ENCODE measurements at regions not wholly inside any gene's neighbourhood (a gene's known extent, or its start where the extent isn't known, plus 50 kb on each side); places are given as distances from the start of the nearest gene placed in this dataset.

- no peaks in the 10 kb centered on the region for H3K4me1 ChIP-seq
- FAIRE-seq (no peak), DNase-seq (no peak), ATAC-seq (no peak)
- no peaks in the 10 kb centered on the region for H3K9me3 ChIP-seq
- intact Hi-C loops (cut with DNase I) = no loop called here
- H3K27ac ChIP-seq = no peak overlapping the region
- no peaks in the 10 kb centered on the region for H3K36me3 ChIP-seq
- H3K27me3 ChIP-seq = no peaks in the 10 kb centered on the region
- TF ChIP-seq CTCF (IDR thresholded peaks at IDR 0.05) = no peak
- 53 to 57% methylated on average over 5 of the region's 5 CpGs for WGBS, 2 donors
- H3K4me3 ChIP-seq = no peak overlapping the region
Measured at GRCh38 chr1:208551633-208552320, 307.6 kb upstream of the PLXNA2 start.

- no peaks in the 10 kb centered on the region for H3K4me1 ChIP-seq
- no peak for ATAC-seq
- H3K4me3 ChIP-seq = no peak overlapping the region
- H3K27ac ChIP-seq = no peak overlapping the region
- intact Hi-C loops (cut with DNase I) = no loop called here
- no peak for FAIRE-seq
- TF ChIP-seq CTCF (IDR thresholded peaks at IDR 0.05) = no peak
- H3K9me3 ChIP-seq = no peaks in the 10 kb centered on the region
- no peak for DNase-seq
- H3K27me3 ChIP-seq = no peaks in the 10 kb centered on the region
- no peaks in the 10 kb centered on the region for H3K36me3 ChIP-seq
Measured at GRCh38 chr1:208552928-208553327, 308.7 kb upstream of the PLXNA2 start.

GRCh38 chr1:208556461-208556860 lies 312.3 kb upstream of the PLXNA2 start:
- no peak for TF ChIP-seq CTCF (IDR thresholded peaks at IDR 0.05)
- H3K27ac ChIP-seq = no peak overlapping the region
- FAIRE-seq (no peak), ATAC-seq (no peak), DNase-seq (no peak)
- no peaks in the 10 kb centered on the region for H3K27me3 ChIP-seq
- H3K9me3 ChIP-seq = no peaks in the 10 kb centered on the region
- no peak overlapping the region for H3K4me3 ChIP-seq
- intact Hi-C loops (cut with DNase I) = no loop called here
- WGBS, 2 donors = 80 to 86% methylated on average over 6 of the region's 6 CpGs
- H3K4me1 ChIP-seq = no peaks in the 10 kb centered on the region
- H3K36me3 ChIP-seq = no peaks in the 10 kb centered on the region

- FAIRE-seq (no peak), DNase-seq (no peak), ATAC-seq (no peak)
- TF ChIP-seq CTCF (IDR thresholded peaks at IDR 0.05) = no peak
- WGBS, 2 donors = 62 to 84% methylated on average over 2 of the region's 2 CpGs
- H3K4me3 ChIP-seq = no peak overlapping the region
- intact Hi-C loops (cut with DNase I) = no loop called here
- H3K9me3 ChIP-seq = no peaks in the 10 kb centered on the region
- H3K36me3 ChIP-seq = no peaks in the 10 kb centered on the region
- H3K27me3 ChIP-seq = no peaks in the 10 kb centered on the region
- H3K27ac ChIP-seq = no peak overlapping the region
- H3K4me1 ChIP-seq = no peaks in the 10 kb centered on the region
Measured at GRCh38 chr1:208557046-208557722, 313.0 kb upstream of the PLXNA2 start.

- H3K4me3 ChIP-seq = no peak overlapping the region
- ATAC-seq = no peak
- intact Hi-C loops (cut with DNase I) = no loop called here
- no peak for DNase-seq
- no peak for TF ChIP-seq CTCF (IDR thresholded peaks at IDR 0.05)
- WGBS, 2 donors = 59 to 60% methylated on average over 3 of the region's 3 CpGs
- H3K36me3 ChIP-seq = no peaks in the 10 kb centered on the region
- no peaks in the 10 kb centered on the region for H3K9me3 ChIP-seq
- no peaks in the 10 kb centered on the region for H3K4me1 ChIP-seq
- no peaks in the 10 kb centered on the region for H3K27me3 ChIP-seq
- FAIRE-seq = no peak
- no peak overlapping the region for H3K27ac ChIP-seq
Measured at GRCh38 chr1:208557723-208558094, 313.5 kb upstream of the PLXNA2 start.
